Neural cell (in vitro differentiated cells): ENCODE measurements at regions not wholly inside any gene's neighbourhood (a gene's known extent, or its start where the extent isn't known, plus 50 kb on each side); places are given as distances from the start of the nearest gene placed in this dataset.

Experiments used
- H2AFZ ChIP-seq: fragments of 200-600, 300-800 bp; sonication (generic), shearing (Covaris generic); 2 replicates; pipeline ENCODE4 v1.6.0; 2014; ENCODE audit warnings: low read depth, mild to moderate bottlenecking, antibody characterized with exemption, low read length, moderate library complexity
- H3F3A ChIP-seq: fragments of 200-600 bp; shearing (Covaris generic); 2 replicates; pipeline ENCODE4 v1.6.1; 2016; ENCODE audit warnings: mild to moderate bottlenecking, moderate library complexity, mixed read lengths, antibody characterized with exemption, low read length; ENCODE audit not compliant: insufficient read depth, poor library complexity, severe bottlenecking
- H3K27ac ChIP-seq: fragments of 200-600, 300-800 bp; sonication (generic), shearing (Covaris generic); 2 replicates; pipeline ENCODE4 v1.5.1; 2014; ENCODE audit warnings: mild to moderate bottlenecking, low read length, moderate library complexity
- H3K27me3 ChIP-seq: fragments of 300-800, 200-600 bp; sonication (generic), shearing (Covaris generic); 2 replicates; pipeline ENCODE4 v1.6.0; 2014; ENCODE audit warnings: mild to moderate bottlenecking, low read depth, low read length, moderate library complexity; ENCODE audit not compliant: insufficient read depth
- H3K36me3 ChIP-seq: fragments of 300-800, 200-600 bp; sonication (generic), shearing (Covaris generic); 2 replicates; pipeline ENCODE4 v1.5.1; 2014; ENCODE audit warnings: mild to moderate bottlenecking, antibody characterized with exemption, low read length, moderate library complexity; ENCODE audit not compliant: insufficient read depth
- H3K4me2 ChIP-seq: fragments of 300-800, 200-600 bp; sonication (generic), shearing (Covaris generic); 2 replicates; pipeline ENCODE4 v1.6.0; 2014; ENCODE audit warnings: mild to moderate bottlenecking, low read length
- H3K4me3 ChIP-seq: fragments of 300-800, 200-600 bp; sonication (generic), shearing (Covaris generic); 2 replicates; pipeline ENCODE4 v1.5.1; 2014; ENCODE audit warnings: mild to moderate bottlenecking, low read length, moderate library complexity
- H3K79me2 ChIP-seq: fragments of 200-600 bp; shearing (Covaris generic); replicated peaks from 2 replicates; pipeline ENCODE4 v1.6.0; 2014; ENCODE audit warnings: mild to moderate bottlenecking, low read length, moderate library complexity; ENCODE audit not compliant: insufficient read depth
- H3K9ac ChIP-seq: fragments of 300-800, 200-600 bp; sonication (generic), shearing (Covaris generic); 2 replicates; pipeline ENCODE4 v1.6.1; 2016; ENCODE audit warnings: mild to moderate bottlenecking, low read length, mixed read lengths
- H3K9me2 ChIP-seq: fragments of 200-600 bp; shearing (Covaris generic); 2 replicates; pipeline ENCODE4 v1.6.1; 2016; ENCODE audit warnings: mild to moderate bottlenecking, low read length, mixed read lengths; ENCODE audit not compliant: insufficient read depth
- H3K9me3 ChIP-seq: fragments of 200-600, 300-800 bp; sonication (generic), shearing (Covaris generic); 2 replicates; pipeline ENCODE4 v1.6.1; 2016; ENCODE audit warnings: mild to moderate bottlenecking, mixed run types, low read length, moderate library complexity, mixed read lengths
- H4K20me1 ChIP-seq: fragments of 200-600 bp; shearing (Covaris generic); 2 replicates; pipeline ENCODE4 v1.6.1; 2016; ENCODE audit warnings: mild to moderate bottlenecking, mixed run types; ENCODE audit not compliant: insufficient read depth
- CTCF ChIP-seq: fragments of 450-650 bp; IDR thresholded peaks from 2 replicates; pipeline ENCODE4 v1.5.1; 2014; ENCODE audit warnings: antibody characterized with exemption, mild to moderate bottlenecking, moderate library complexity; ENCODE audit not compliant: poor library complexity, severe bottlenecking
- EP300 ChIP-seq: fragments of 450-650 bp; conservative IDR thresholded peaks from 2 replicates; pipeline ENCODE4 v1.6.1; 2014; ENCODE audit warnings: antibody characterized with exemption, mild to moderate bottlenecking, moderate library complexity; ENCODE audit not compliant: poor library complexity, severe bottlenecking
- EZH2 ChIP-seq: fragments of 200-600, 300-800 bp; shearing (Covaris generic), sonication (generic); IDR thresholded peaks from 2 replicates; pipeline ENCODE4 v1.6.1; 2014; ENCODE audit warnings: antibody characterized with exemption, low read length, borderline replicate concordance, mild to moderate bottlenecking; ENCODE audit not compliant: insufficient read depth, poor library complexity, severe bottlenecking
- MXI1 ChIP-seq: fragments of 450-650 bp; conservative IDR thresholded peaks from 2 replicates; pipeline ENCODE4 v1.6.1; 2014; ENCODE audit warnings: antibody characterized with exemption, mild to moderate bottlenecking; ENCODE audit not compliant: poor library complexity, severe bottlenecking
- POLR2AphosphoS5 ChIP-seq: IDR thresholded peaks from 2 replicates; pipeline ENCODE4 v1.6.1; 2012
- RAD21 ChIP-seq: fragments of 450-650 bp; conservative IDR thresholded peaks from 2 replicates; pipeline ENCODE4 v1.6.1; 2014; ENCODE audit warnings: antibody characterized with exemption, mild to moderate bottlenecking, moderate library complexity
- SMC3 ChIP-seq: fragments of 450-650 bp; conservative IDR thresholded peaks from 2 replicates; pipeline ENCODE4 v1.6.1; 2014; ENCODE audit warnings: antibody characterized with exemption, mild to moderate bottlenecking, moderate library complexity; ENCODE audit not compliant: poor library complexity
- TAF1 ChIP-seq: IDR thresholded peaks from 2 replicates; pipeline ENCODE4 v1.6.1; 2012; ENCODE audit warnings: low read depth
- TF ChIP-seq, protein P1 (sequence below): IDR thresholded peaks from 2 replicates; pipeline ENCODE4 v1.6.1; 2012; ENCODE audit warnings: borderline replicate concordance

DNA sequence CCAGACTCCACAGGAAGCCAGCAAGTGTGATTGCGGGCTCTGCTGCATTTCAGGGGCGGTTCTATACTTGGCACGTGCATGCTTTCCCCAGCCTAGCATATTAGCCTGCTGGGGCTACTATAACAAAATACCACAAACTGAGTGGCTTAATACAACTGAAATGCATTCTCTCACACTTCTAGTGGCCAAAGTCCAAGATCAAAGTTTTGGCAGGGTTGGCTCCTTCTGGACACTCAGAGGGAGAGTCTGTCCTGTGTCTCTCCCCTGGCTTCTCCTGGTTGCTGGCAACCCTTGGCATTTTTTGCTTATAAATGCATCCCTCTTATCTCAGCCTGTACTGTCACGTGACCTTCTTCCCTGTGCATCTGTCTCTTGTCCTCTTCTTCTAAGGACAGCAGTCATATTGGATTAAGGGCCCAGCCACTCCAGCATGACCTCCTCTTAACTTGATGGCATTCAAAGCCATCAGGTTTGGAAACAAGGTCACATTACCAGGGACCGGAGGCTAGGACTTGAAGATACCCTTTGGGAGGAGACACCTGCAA lies 138.7 kb downstream of the RNF152 start:
- Histone ChIP-seq H3K79me2 (no peaks in the 10 kb centered on the region), H3K9ac (no peak overlapping the region), H3K27ac (no peak overlapping the region), H2AFZ (no peak overlapping the region), H3K9me3 (no peaks in the 10 kb centered on the region), H4K20me1 (no peaks in the 10 kb centered on the region), H3K36me3 (no peaks in the 10 kb centered on the region), H3K4me2 (no peak overlapping the region), H3K4me3 (no peak overlapping the region), H3K9me2 (no peaks in the 10 kb centered on the region), H3F3A (no peaks in the 10 kb centered on the region), H3K27me3 (no peaks in the 10 kb centered on the region)
- TF ChIP-seq TAF1: no peak
- no peak for TF ChIP-seq EP300
- no peak for TF ChIP-seq EZH2
- no peak for TF ChIP-seq POLR2AphosphoS5
- no peak for TF ChIP-seq MXI1
- no peak for TF ChIP-seq RAD21
- TF ChIP-seq SMC3: no peak

DNA sequence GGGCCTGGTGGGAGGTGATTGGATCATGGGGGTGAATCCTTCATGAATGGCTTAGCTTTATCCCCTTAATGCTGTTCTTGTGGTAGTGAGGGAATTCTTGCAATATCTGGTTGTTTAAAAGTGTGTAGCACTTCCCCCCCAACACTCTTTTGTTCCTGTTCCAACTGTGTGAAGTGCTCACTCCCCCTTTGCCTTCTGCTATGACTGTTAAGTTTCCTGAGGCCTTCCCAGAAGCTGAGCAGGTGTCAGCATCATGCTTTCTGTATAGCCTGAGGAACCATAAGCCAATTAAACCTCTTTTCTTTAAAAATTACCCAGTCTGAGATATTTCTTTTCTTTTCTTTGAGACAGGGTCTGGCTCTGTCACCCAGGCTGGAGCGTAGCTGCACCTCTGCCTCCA lies 139.4 kb downstream of the RNF152 start:
- no peaks in the 10 kb centered on the region for H3K9me3 ChIP-seq
- no peaks in the 10 kb centered on the region for H3F3A ChIP-seq
- H3K79me2 ChIP-seq: no peaks in the 10 kb centered on the region
- no peak overlapping the region for H3K4me3 ChIP-seq
- TF ChIP-seq MXI1: no peak
- no peak for TF ChIP-seq TAF1
- TF ChIP-seq RAD21: no peak
- TF ChIP-seq, protein P1, sequence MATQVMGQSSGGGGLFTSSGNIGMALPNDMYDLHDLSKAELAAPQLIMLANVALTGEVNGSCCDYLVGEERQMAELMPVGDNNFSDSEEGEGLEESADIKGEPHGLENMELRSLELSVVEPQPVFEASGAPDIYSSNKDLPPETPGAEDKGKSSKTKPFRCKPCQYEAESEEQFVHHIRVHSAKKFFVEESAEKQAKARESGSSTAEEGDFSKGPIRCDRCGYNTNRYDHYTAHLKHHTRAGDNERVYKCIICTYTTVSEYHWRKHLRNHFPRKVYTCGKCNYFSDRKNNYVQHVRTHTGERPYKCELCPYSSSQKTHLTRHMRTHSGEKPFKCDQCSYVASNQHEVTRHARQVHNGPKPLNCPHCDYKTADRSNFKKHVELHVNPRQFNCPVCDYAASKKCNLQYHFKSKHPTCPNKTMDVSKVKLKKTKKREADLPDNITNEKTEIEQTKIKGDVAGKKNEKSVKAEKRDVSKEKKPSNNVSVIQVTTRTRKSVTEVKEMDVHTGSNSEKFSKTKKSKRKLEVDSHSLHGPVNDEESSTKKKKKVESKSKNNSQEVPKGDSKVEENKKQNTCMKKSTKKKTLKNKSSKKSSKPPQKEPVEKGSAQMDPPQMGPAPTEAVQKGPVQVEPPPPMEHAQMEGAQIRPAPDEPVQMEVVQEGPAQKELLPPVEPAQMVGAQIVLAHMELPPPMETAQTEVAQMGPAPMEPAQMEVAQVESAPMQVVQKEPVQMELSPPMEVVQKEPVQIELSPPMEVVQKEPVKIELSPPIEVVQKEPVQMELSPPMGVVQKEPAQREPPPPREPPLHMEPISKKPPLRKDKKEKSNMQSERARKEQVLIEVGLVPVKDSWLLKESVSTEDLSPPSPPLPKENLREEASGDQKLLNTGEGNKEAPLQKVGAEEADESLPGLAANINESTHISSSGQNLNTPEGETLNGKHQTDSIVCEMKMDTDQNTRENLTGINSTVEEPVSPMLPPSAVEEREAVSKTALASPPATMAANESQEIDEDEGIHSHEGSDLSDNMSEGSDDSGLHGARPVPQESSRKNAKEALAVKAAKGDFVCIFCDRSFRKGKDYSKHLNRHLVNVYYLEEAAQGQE: no peak
- TF ChIP-seq POLR2AphosphoS5: no peak
- TF ChIP-seq EP300: no peak
- no peak for TF ChIP-seq CTCF
- no peak overlapping the region for H3K4me2 ChIP-seq
- H4K20me1 ChIP-seq: no peaks in the 10 kb centered on the region
- H3K36me3 ChIP-seq: no peaks in the 10 kb centered on the region
- H3K27ac ChIP-seq: no peak overlapping the region
- H3K27me3 ChIP-seq: no peaks in the 10 kb centered on the region
- no peak overlapping the region for H3K9ac ChIP-seq
- H3K9me2 ChIP-seq: no peaks in the 10 kb centered on the region
- no peak overlapping the region for H2AFZ ChIP-seq
